ENCODE measurements at regions not wholly inside any gene's neighbourhood (a gene's known extent, or its start where the extent isn't known, plus 50 kb on each side); places are given as distances from the start of the nearest gene placed in this dataset.

DNA sequence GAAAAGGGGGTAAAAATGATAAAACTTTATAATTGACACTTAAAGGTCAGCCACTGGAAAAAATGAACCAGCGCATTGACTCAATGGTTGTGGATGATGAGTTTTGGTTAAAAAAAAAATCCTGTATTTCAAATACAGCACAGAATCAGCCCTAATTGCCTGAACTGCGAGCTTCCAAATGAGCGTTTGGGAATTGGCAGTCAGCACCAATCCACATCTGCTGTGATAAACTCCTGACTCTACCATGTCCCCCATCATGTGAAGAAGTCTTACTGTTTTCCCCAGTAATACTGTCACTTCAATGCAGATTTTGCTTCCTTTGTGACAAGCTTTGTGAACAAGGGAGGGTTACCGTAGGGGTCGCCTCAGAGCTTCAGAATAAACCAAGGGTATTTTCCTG is 235.4 kb downstream of the EBLN2 start:
- TF ChIP-seq, protein P1, sequence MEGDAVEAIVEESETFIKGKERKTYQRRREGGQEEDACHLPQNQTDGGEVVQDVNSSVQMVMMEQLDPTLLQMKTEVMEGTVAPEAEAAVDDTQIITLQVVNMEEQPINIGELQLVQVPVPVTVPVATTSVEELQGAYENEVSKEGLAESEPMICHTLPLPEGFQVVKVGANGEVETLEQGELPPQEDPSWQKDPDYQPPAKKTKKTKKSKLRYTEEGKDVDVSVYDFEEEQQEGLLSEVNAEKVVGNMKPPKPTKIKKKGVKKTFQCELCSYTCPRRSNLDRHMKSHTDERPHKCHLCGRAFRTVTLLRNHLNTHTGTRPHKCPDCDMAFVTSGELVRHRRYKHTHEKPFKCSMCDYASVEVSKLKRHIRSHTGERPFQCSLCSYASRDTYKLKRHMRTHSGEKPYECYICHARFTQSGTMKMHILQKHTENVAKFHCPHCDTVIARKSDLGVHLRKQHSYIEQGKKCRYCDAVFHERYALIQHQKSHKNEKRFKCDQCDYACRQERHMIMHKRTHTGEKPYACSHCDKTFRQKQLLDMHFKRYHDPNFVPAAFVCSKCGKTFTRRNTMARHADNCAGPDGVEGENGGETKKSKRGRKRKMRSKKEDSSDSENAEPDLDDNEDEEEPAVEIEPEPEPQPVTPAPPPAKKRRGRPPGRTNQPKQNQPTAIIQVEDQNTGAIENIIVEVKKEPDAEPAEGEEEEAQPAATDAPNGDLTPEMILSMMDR (IDR thresholded peaks at IDR 0.05), result no peak
- no peak for TF ChIP-seq POLR2A (IDR thresholded peaks at IDR 0.05; ENCODE audit: low read depth)
- no peak for TF ChIP-seq EP300 (IDR thresholded peaks at IDR 0.05)
- TF ChIP-seq POLR2AphosphoS5 (IDR thresholded peaks at IDR 0.05), result no peak
- Histone ChIP-seq H3K4me3 (no peak overlapping the region), H3K9me3 (no peaks in the 10 kb centered on the region), H3K27ac (replicated peaks in 1 of 4) (no peak overlapping the region), H3K36me3 (no peaks in the 10 kb centered on the region), H3K4me1 (no peaks in the 10 kb centered on the region), H3K27me3 (no peaks in the 10 kb centered on the region)
- DNase-seq (ENCODE audit: extremely low spot score), result no peak
- WGBS, result 75% methylated on average over 5 of the region's 5 CpGs
- intact Hi-C loops (cut with DNase I), result no loop called here

DNA sequence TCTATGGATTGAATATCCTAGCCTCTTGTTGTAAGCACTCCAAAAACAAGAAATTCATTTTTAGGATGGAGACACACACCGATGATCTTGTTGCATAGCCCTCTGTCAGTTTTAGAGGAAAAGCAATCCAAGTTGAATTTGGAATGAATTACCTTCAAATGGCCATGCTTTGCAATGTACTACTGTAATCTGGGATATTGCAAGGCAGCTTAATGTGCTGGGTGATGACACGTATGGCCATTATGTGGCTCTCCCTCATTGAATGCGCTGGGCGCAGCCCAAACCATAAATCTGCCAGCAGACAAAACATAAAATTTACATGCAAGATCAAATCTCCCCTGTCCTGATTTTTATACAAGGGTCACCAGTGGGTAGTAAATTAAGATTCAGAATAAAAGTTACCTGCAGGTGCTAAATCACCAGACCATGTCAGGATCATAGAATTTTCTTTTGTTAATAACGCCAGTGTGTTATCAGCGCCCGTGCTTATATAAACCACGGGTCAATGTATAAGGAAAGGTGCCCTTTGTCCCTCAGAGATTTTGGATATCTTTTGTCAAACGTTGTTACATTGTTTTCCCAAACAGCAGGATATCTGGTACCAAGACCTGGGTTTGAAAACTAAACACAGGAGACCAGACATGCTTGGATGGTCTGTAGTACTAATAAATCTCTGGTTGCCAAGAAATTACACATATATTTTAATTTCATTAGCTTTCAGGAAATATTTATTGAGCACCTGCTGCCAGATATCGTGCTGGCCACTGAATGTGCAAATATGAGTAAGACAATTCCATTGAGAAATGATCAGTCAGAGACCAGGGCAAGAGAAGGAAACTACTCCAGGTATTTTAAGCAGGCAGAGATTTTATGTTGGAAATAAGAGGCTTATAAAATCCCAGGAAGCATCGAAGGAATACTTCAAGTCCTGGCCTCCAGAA is 237.1 kb downstream of the EBLN2 start:
- Histone ChIP-seq H3K27me3 (peaks cover 0 to 3% (median 0%) of the 10 kb centered on the region in 4 donors), H3K4me3 (no peak overlapping the region), H3K9me3 (no peaks in the 10 kb centered on the region), H3K27ac (replicated peaks in 1 of 4) (no peak overlapping the region), H3K4me1 (no peaks in the 10 kb centered on the region), H3K36me3 (no peaks in the 10 kb centered on the region)
- 59% methylated on average over 11 of the region's 11 CpGs for WGBS
- intact Hi-C loops (cut with DNase I), result no loop called here
- DNase-seq (ENCODE audit: extremely low spot score), result no peak
- TF ChIP-seq POLR2A (IDR thresholded peaks at IDR 0.05; ENCODE audit: low read depth), result no peak
- no peak for TF ChIP-seq POLR2AphosphoS5 (IDR thresholded peaks at IDR 0.05)
- TF ChIP-seq, protein P1 (IDR thresholded peaks at IDR 0.05), result no peak
- TF ChIP-seq EP300 (IDR thresholded peaks at IDR 0.05), result no peak

DNA sequence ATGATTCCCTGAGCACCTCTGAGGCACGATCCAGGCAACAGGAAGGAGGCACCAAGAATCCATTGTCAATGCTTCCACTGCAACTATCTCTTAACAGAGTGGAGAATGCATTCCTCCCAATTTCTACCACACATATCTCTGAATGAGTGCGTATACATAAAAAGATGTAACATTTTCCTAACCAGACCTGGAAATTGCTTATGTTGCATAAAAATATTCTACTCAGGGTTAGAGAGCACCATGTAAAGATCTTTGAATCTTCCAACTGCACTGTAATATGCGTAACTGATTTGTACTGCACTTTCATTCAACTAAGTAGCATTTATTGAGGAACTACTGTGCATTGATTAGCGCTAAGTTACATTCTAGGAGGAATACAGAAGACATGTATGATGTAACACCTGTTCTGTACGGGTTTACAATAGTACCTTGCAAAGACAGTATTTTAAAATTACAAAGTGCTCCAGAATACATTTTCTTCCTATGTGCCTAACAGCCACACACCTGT is 237.8 kb downstream of the EBLN2 start:
- intact Hi-C loops (cut with DNase I), result no loop called here
- no peak overlapping the region for H3K4me3 ChIP-seq
- H3K27ac ChIP-seq (replicated peaks in 1 of 4), result no peak overlapping the region
- no peaks in the 10 kb centered on the region for H3K9me3 ChIP-seq
- no peak for DNase-seq (ENCODE audit: extremely low spot score)
- H3K4me1 ChIP-seq, result no peaks in the 10 kb centered on the region
- TF ChIP-seq POLR2A (IDR thresholded peaks at IDR 0.05; ENCODE audit: low read depth) (no peak), POLR2AphosphoS5 (IDR thresholded peaks at IDR 0.05) (no peak), EP300 (IDR thresholded peaks at IDR 0.05) (no peak)
- TF ChIP-seq, protein P1 (IDR thresholded peaks at IDR 0.05), result no peak
- WGBS, result 68% methylated on average over 5 of the region's 5 CpGs
- H3K27me3 ChIP-seq, result peaks cover 0 to 5% (median 0%) of the 10 kb centered on the region in 4 donors
- H3K36me3 ChIP-seq, result no peaks in the 10 kb centered on the region

DNA sequence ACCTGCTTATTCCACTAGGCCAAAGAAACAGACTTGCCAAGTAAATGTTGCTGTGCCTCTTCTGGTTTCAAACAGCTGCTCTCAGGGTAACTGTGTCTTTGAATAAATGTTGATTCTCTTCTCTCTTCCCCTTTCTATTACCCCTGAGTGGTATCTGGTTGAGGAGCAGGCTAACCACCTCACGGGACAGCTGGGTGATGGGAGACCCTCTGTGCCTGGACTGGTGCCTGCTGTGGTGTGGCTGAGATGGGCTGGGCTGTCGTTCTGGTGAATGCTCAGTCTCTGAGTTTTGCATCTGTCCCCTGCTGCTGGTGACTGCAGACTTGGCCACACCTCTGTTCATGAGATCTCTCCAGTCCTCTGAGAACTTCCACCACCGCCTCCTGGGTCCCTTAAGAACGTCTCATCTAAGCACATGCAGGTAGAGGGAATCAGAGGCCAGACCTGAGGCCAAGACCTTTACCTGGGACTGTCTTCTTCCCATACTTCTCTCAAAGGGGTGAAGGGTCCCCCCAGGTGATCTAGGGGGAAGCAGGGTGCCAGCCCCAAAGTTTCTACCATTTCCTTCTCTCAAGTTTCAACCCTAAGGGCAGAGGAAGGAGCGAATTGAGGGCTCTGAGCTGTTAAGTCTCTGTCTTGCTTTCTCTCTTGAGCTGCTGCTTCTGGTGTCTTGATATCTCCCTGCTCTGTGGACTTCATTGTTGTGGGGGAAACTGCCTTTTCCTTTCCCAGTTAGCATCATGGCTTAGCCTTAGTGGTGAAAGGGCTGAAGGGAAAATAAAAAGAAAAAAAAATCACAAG is 252.9 kb downstream of the EBLN2 start:
- H3K4me1 ChIP-seq, result no peaks in the 10 kb centered on the region
- intact Hi-C loops (cut with DNase I), result no loop called here
- H3K4me3 ChIP-seq, result no peak overlapping the region
- H3K36me3 ChIP-seq, result no peaks in the 10 kb centered on the region
- TF ChIP-seq EP300 (IDR thresholded peaks at IDR 0.05), result no peak
- TF ChIP-seq POLR2A (IDR thresholded peaks at IDR 0.05; ENCODE audit: low read depth), result no peak
- TF ChIP-seq, protein P1 (IDR thresholded peaks at IDR 0.05), result no peak
- TF ChIP-seq POLR2AphosphoS5 (IDR thresholded peaks at IDR 0.05), result no peak
- H3K27me3 ChIP-seq, result no peaks in the 10 kb centered on the region
- 79% methylated on average over 4 of the region's 5 CpGs for WGBS
- H3K27ac ChIP-seq (replicated peaks in 1 of 4), result no peak overlapping the region
- peak; percentile 84 for DNase-seq (ENCODE audit: extremely low spot score)
- H3K9me3 ChIP-seq, result peaks cover 0 to 4% (median 0%) of the 10 kb centered on the region in 4 donors
